ENCODE measurements at regions not wholly inside any gene's neighbourhood (a gene's known extent, or its start where the extent isn't known, plus 50 kb on each side); places are given as distances from the start of the nearest gene placed in this dataset.

DNA sequence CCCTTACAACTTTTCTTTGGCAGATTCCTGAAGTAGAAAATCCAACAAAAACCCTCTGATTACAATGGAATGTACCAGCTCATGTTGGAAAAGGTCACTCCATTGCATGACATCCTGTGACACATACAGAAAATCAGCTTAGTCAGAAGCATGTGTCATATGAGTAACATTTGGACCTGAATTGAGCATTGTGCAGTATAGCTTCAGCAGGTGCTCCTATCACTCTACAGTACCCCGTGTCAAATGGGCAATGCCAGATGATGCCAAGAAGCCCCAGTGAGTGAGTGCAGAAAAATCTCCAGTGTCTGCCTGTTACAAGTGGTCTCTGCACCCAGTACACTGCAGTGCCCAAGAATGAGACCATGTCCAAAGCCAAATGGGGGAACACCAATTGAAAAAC is 129.7 kb upstream of the RUNX1 start:
- TF ChIP-seq, protein P1, sequence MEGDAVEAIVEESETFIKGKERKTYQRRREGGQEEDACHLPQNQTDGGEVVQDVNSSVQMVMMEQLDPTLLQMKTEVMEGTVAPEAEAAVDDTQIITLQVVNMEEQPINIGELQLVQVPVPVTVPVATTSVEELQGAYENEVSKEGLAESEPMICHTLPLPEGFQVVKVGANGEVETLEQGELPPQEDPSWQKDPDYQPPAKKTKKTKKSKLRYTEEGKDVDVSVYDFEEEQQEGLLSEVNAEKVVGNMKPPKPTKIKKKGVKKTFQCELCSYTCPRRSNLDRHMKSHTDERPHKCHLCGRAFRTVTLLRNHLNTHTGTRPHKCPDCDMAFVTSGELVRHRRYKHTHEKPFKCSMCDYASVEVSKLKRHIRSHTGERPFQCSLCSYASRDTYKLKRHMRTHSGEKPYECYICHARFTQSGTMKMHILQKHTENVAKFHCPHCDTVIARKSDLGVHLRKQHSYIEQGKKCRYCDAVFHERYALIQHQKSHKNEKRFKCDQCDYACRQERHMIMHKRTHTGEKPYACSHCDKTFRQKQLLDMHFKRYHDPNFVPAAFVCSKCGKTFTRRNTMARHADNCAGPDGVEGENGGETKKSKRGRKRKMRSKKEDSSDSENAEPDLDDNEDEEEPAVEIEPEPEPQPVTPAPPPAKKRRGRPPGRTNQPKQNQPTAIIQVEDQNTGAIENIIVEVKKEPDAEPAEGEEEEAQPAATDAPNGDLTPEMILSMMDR (IDR thresholded peaks at IDR 0.05), result no peak
- no peak overlapping the region for H3K4me3 ChIP-seq
- H3K27ac ChIP-seq, result no peak overlapping the region
- DNase-seq (ENCODE audit: low spot score), result no peak

DNA sequence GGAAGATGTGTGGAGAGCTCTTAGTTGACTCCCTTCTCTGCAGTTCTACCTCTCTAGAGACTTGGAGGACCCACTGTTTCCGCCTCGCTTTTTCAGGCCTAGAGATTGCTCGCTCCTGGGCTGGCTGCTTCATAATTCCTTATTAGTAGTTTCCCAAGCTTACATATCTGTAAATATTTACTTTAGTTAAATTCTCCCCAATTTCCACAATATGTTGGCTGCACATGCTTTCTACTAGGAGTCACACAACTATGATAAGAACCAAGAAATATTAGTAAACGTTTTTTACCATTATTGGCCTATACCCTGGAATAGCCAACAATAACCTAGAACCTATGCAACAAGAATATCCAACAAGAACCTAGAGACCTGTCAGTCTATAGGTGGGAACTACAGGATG is 129.0 kb upstream of the RUNX1 start:
- TF ChIP-seq, protein P1 (IDR thresholded peaks at IDR 0.05), result no peak
- no peak overlapping the region for H3K4me3 ChIP-seq
- DNase-seq (ENCODE audit: low spot score), result no peak
- no peak overlapping the region for H3K27ac ChIP-seq

DNA sequence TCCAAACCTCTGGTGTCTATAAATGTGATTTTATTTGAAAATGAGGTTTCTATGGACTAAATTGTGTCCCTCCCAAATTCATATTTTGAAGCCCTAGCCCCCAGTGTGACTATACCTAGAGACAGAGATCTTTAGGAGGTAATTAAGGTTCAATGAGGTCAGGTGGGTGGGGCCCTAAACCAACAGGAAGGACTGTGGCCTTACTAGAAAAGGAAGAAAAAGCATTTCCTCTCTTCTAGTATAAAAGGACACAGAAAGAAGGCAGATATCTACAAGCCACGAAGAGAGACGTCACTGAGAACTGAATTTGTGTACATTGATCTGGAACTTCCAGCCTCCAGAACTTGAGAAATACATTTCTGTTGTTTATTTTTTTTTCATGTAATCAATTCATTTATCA is 123.1 kb upstream of the RUNX1 start:
- TF ChIP-seq, protein P1 (IDR thresholded peaks at IDR 0.05), result no peak
- no peak for DNase-seq (ENCODE audit: low spot score)

DNA sequence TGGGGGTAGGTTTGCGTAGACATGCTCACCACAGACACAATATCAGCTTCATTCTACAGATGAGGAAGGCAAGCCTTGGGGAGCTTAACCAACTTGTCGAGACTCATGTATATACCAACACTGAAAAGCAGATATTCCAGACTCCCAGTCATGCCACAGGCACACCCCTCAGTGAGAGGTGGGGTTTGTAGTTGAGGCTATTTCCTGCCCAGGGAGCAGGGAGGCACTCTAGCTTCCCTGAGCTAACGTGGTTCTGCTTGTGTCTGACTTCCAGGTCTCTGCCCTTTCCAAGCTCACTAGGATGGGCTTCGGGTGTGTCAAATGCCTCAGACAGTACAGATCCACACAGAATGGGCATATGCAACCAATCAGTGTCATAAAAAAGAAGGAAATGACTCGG is 122.3 kb upstream of the RUNX1 start:
- TF ChIP-seq, protein P1 (IDR thresholded peaks at IDR 0.05), result no peak
- H3K27ac ChIP-seq, result no peak overlapping the region

More for the DNA sequence above, 123.1 kb upstream of the RUNX1 start:
- Histone ChIP-seq H3K27ac (no peak overlapping the region), H3K4me3 (no peak overlapping the region)

DNA sequence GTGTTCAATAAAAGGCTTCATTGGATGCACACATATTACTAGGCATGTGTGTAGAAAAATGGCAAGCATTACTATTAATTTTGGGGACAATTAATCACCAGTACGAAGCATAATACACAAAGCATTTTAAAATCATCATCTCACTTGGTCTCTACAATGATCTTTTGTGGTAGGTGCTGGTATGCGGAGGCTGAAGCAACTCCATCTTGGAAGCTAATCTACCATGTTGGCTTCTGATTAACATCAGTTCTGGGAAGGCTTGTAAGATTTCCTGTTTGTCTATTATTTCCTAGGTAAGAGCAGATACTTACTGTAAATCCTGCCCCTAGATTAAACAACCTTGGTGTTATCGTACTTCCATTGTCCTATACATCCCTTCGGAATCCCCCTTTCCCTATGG is 121.7 kb upstream of the RUNX1 start:
- Histone ChIP-seq H3K4me3 (no peak overlapping the region), H3K27ac (no peak overlapping the region)
- TF ChIP-seq, protein P1 (IDR thresholded peaks at IDR 0.05), result no peak
- DNase-seq (ENCODE audit: low spot score), result no peak

More for the DNA sequence above, 122.3 kb upstream of the RUNX1 start:
- no peak overlapping the region for H3K4me3 ChIP-seq
- no peak for DNase-seq (ENCODE audit: low spot score)

DNA sequence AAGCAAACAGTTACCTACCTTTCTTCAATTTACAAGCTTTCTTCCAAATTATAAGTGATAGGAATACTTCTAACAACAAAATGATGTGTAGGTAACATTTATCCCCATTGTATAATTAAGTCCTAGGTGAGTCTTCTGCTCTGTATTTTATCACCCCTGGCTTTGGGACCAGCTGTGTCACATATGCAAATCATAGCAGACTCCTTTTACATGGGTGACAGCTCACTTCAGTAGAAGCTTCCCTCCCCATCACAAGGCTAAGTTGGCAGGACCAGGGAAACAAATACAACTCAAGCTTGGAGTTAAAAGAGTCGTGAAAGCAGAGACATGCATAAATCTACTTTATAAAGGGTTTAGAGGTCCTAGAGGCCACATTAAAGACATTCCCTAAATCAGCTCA is 121.1 kb upstream of the RUNX1 start:
- no peak for DNase-seq (ENCODE audit: low spot score)
- TF ChIP-seq, protein P1 (IDR thresholded peaks at IDR 0.05), result no peak
- no peak overlapping the region for H3K4me3 ChIP-seq
- no peak overlapping the region for H3K27ac ChIP-seq

DNA sequence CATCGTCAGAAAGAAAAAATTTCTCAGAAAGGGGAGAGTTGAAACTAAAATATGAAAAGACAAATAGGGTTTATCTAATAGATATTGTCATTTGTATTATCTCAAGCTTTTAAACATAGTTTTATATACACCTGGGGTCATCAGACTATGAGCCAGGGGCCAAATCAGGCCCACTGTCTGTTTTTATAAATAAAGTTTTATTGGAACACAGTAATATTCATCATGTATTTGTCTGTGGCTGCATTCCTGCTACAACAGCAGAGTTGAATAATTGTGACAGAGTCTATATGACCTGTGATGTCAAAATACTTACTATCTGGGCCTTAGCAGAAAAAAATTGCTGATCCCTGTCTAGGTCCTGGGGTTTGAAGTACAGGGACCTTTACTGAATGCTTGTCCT is 120.5 kb upstream of the RUNX1 start:
- TF ChIP-seq, protein P1 (IDR thresholded peaks at IDR 0.05), result no peak
- DNase-seq (ENCODE audit: low spot score), result no peak
- no peak overlapping the region for H3K27ac ChIP-seq
- no peak overlapping the region for H3K4me3 ChIP-seq
